A549 (cell line): ENCODE measurements at regions not wholly inside any gene's neighbourhood (a gene's known extent, or its start where the extent isn't known, plus 50 kb on each side); places are given as distances from the start of the nearest gene placed in this dataset.

Source experiments
- ATAC-seq, 2 experiments: fragments of 200-7000 bp in 1 of 2; fragments of >200 bp in 1 of 2; cut with Nextera tagmentation in 1 of 2; cut with Tn5 transposase in 1 of 2; 3 replicates each; pipeline versions ENCODE4 v1.8.0 to v1.9.1; 2018 to 2020; ENCODE audit warnings: mild to moderate bottlenecking in 1 of 2, moderate library complexity in 1 of 2
- CTCF ChIA-PET: fragments of 300-600 bp; sonication (Branson Sonifier 250); formaldehyde crosslinking; extraction: SDS; loops from one replicate; lab custom pipeline; 2021; ENCODE audit warnings: antibody characterized with exemption, inconsistent platforms; lab: Yijun Ruan, JAX
- POLR2A ChIA-PET: fragments of 350-600 bp; formaldehyde crosslinking; extraction: SDS; loops from one replicate; lab custom pipeline; 2021; ENCODE audit warnings: antibody characterized with exemption, inconsistent platforms; lab: Yijun Ruan, JAX
- DNase-seq, 2 experiments: peaks; one replicate each; pipeline versions ENCODE4 v3.0.0 to v3.0.0-alpha.2; 2011 to 2016; ENCODE audit warnings: low read depth in 1 of 2, low spot score in 1 of 2
- FAIRE-seq: peaks from 2 replicates; lab custom pipeline; 2011; peaks lifted over from hg19 to GRCh38; lab: Jason Lieb, UNC
- H3K27ac ChIP-seq, 2 experiments: fragments of >200 bp; sonication (Bioruptor Twin); formaldehyde crosslinking; 3 replicates each; pipeline ENCODE4 v1.5.1; 2016 to 2017
- H3K4me1 ChIP-seq: fragments of >200 bp; sonication (Bioruptor Twin); formaldehyde crosslinking; 3 replicates; pipeline ENCODE4 v1.6.1; 2016
- H3K4me2 ChIP-seq: fragments of >200 bp; sonication (Bioruptor Twin); formaldehyde crosslinking; 3 replicates; pipeline ENCODE4 v1.6.1; 2016
- H3K4me3 ChIP-seq: fragments of >200 bp; sonication (Bioruptor Twin); formaldehyde crosslinking; 3 replicates; pipeline ENCODE4 v1.5.1; 2016
- H3K9me3 ChIP-seq: fragments of >200 bp; sonication (Bioruptor Twin); formaldehyde crosslinking; 3 replicates; pipeline ENCODE4 v1.6.1; 2016
- CBX2 ChIP-seq: fragments of 200-600 bp; sonication (generic); IDR thresholded peaks from 2 replicates; pipeline ENCODE4 v1.6.1; 2016; ENCODE audit warnings: low read depth, mild to moderate bottlenecking, borderline replicate concordance
- CBX8 ChIP-seq: fragments of 200-600 bp; sonication (generic); IDR thresholded peaks from 2 replicates; pipeline ENCODE4 v1.6.1; 2016
- CEBPB ChIP-seq, 2 experiments: fragments of >200 bp in 1 of 2; sonication (Bioruptor Twin) in 1 of 2; formaldehyde crosslinking in 1 of 2; IDR thresholded peaks; 2 replicates each; pipeline ENCODE4 v1.6.1; 2012 to 2016
- CHD4 ChIP-seq: fragments of 200-600 bp; sonication (generic); IDR thresholded peaks from 2 replicates; pipeline ENCODE4 v1.6.1; 2016; ENCODE audit warnings: antibody characterized with exemption, mild to moderate bottlenecking, borderline replicate concordance
- EHF ChIP-seq: fragments of 250-450 bp; sonication (Bioruptor Pico); IDR thresholded peaks from 2 replicates; pipeline ENCODE4 v1.5.0; 2020; ENCODE audit warnings: mild to moderate bottlenecking
- EHMT2 ChIP-seq: fragments of 200-600 bp; sonication (generic); IDR thresholded peaks from 2 replicates; pipeline ENCODE4 v1.6.1; 2016; ENCODE audit warnings: antibody characterized with exemption, low read depth, mild to moderate bottlenecking, moderate library complexity
- ESRRA ChIP-seq: fragments of 150-350 bp; IDR thresholded peaks from 2 replicates; pipeline ENCODE4 v1.6.1; 2014; ENCODE audit warnings: mild to moderate bottlenecking, low read length, borderline replicate concordance
- FOXS1 ChIP-seq: fragments of 250-450 bp; sonication (Bioruptor Pico); IDR thresholded peaks from 2 replicates; pipeline ENCODE4 v1.5.0; 2020; ENCODE audit warnings: mild to moderate bottlenecking, moderate library complexity
- GATA3 ChIP-seq: IDR thresholded peaks from 2 replicates; pipeline ENCODE4 v1.6.1; 2012; ENCODE audit warnings: borderline replicate concordance
- HDAC2 ChIP-seq: fragments of 200-600 bp; sonication (generic); IDR thresholded peaks from 2 replicates; pipeline ENCODE4 v1.6.1; 2016
- HEYL ChIP-seq: fragments of 250-450 bp; sonication (Bioruptor Pico); IDR thresholded peaks from 2 replicates; pipeline ENCODE4 v1.8.0; 2021; ENCODE audit warnings: mild to moderate bottlenecking, moderate library complexity
- JUNB ChIP-seq: fragments of >200 bp; sonication (Bioruptor Twin); formaldehyde crosslinking; IDR thresholded peaks from 2 replicates; pipeline ENCODE4 v1.6.1; 2016
- KDM1A ChIP-seq: fragments of 200-600 bp; sonication (generic); IDR thresholded peaks from 2 replicates; pipeline ENCODE4 v1.6.1; 2016; ENCODE audit warnings: low read depth, mild to moderate bottlenecking
- KDM5A ChIP-seq: fragments of 200-600 bp; sonication (generic); IDR thresholded peaks from 2 replicates; pipeline ENCODE4 v1.6.1; 2016; ENCODE audit warnings: antibody characterized with exemption, mild to moderate bottlenecking
- MAFK ChIP-seq: fragments of 450-650 bp; IDR thresholded peaks from 2 replicates; pipeline ENCODE4 v1.6.1; 2014; ENCODE audit not compliant: partially characterized antibody
- MYC ChIP-seq: IDR thresholded peaks from 2 replicates; pipeline ENCODE4 v1.6.1; 2012; ENCODE audit warnings: mild to moderate bottlenecking, inconsistent platforms, low read length, improper control_type of control experiment, borderline replicate concordance
- NPAS2 ChIP-seq: fragments of 250-450 bp; sonication (Bioruptor Pico); IDR thresholded peaks from 2 replicates; pipeline ENCODE4 v1.8.0; 2022; ENCODE audit warnings: mild to moderate bottlenecking, moderate library complexity, borderline replicate concordance
- NR3C1 ChIP-seq: fragments of >200 bp; sonication (Bioruptor Twin); formaldehyde crosslinking; IDR thresholded peaks from 3 replicates; pipeline ENCODE4 v1.6.1; 2017
- POLR2A ChIP-seq: IDR thresholded peaks from 2 replicates; pipeline ENCODE4 v1.6.1; 2012; ENCODE audit warnings: mild to moderate bottlenecking, low read length
- POLR2AphosphoS2 ChIP-seq: conservative IDR thresholded peaks from 2 replicates; pipeline ENCODE4 v1.6.1; 2012; ENCODE audit warnings: low read length, improper control_type of control experiment, inconsistent platforms
- RARB ChIP-seq: fragments of 250-450 bp; sonication (Bioruptor Pico); IDR thresholded peaks from 2 replicates; pipeline ENCODE4 v1.8.0; 2021; ENCODE audit warnings: mild to moderate bottlenecking, moderate library complexity
- RFX5 ChIP-seq: fragments of 450-650 bp; IDR thresholded peaks from 2 replicates; pipeline ENCODE4 v1.7.1; 2014; ENCODE audit warnings: antibody characterized with exemption, mild to moderate bottlenecking, moderate library complexity
- SMC3 ChIP-seq: fragments of >200 bp; sonication (Bioruptor Twin); formaldehyde crosslinking; IDR thresholded peaks from 3 replicates; pipeline ENCODE4 v1.6.1; 2018; ENCODE audit warnings: inconsistent platforms
- SREBF2 ChIP-seq: fragments of 450-650 bp; IDR thresholded peaks from 2 replicates; pipeline ENCODE4 v1.6.1; 2014; ENCODE audit warnings: mild to moderate bottlenecking, moderate library complexity
- TFCP2L1 ChIP-seq: fragments of 250-450 bp; sonication (Bioruptor Pico); IDR thresholded peaks from 2 replicates; pipeline ENCODE4 v1.5.0; 2021; ENCODE audit warnings: mild to moderate bottlenecking
- ZFP36 ChIP-seq: fragments of 450-650 bp; IDR thresholded peaks from 2 replicates; pipeline ENCODE4 v1.6.1; 2014; ENCODE audit warnings: borderline replicate concordance; ENCODE audit not compliant: partially characterized antibody
- ZNF302 ChIP-seq: fragments of 250-450 bp; sonication (Bioruptor Pico); IDR thresholded peaks from 2 replicates; pipeline ENCODE4 v1.9.0; 2021; ENCODE audit warnings: inconsistent platforms, mild to moderate bottlenecking, moderate library complexity
- ZSCAN20 ChIP-seq: fragments of 250-450 bp; sonication (Bioruptor Pico); IDR thresholded peaks from 2 replicates; pipeline ENCODE4 v1.8.0; 2022; ENCODE audit warnings: mild to moderate bottlenecking, moderate library complexity
- WGBS: methylation state at CpG from one replicate; pipeline ENCODE4 v1.1.6; 2017; ENCODE audit errors: missing lambda C conversion rate; 5-methylcytosine and 5-hydroxymethylcytosine counted together
- TF ChIP-seq, protein P1 (sequence below): IDR thresholded peaks from 2 replicates; pipeline ENCODE4 v1.6.1; 2012
- TF ChIP-seq, protein P2 (sequence below): fragments of 200-600 bp; sonication (generic); IDR thresholded peaks from 2 replicates; pipeline ENCODE4 v1.6.1; 2016; ENCODE audit warnings: antibody characterized with exemption, mild to moderate bottlenecking, moderate library complexity
- TF ChIP-seq, protein P3 (sequence below): fragments of >200 bp; sonication (Bioruptor Twin); formaldehyde crosslinking; IDR thresholded peaks from 2 replicates; pipeline ENCODE4 v1.6.1; 2016

DNA sequence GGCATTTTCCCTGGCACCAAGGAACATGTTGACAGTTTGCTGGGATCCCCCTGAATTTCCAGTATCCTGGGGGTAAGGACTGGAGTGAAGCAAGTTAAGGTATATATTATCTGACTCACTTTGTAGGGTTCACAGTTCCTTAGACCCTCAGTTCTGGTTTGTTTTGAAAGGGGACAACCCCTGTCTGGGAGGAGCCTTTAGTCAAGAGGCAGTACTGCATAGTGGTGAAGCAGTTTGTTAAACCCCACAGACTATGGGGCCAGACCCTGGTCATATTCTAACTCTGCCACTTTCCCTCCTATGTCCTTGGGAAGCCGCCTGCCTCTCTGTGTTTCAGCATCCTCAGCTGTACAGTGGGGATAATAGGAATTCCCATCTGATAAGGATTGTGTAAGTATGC is 145.5 kb upstream of the ZFHX3 start:
- TF ChIP-seq MAFK (no peak), NPAS2 (CRISPR knock-in tag) (no peak), SMC3 (no peak), ESRRA (no peak), FOXS1 (no peak), TFCP2L1 (CRISPR knock-in tag) (no peak), POLR2AphosphoS2 (no peak), EHF (CRISPR knock-in tag) (no peak), ZNF302 (CRISPR knock-in tag) (no peak), EHMT2 (no peak)
- TF ChIP-seq, protein P1, sequence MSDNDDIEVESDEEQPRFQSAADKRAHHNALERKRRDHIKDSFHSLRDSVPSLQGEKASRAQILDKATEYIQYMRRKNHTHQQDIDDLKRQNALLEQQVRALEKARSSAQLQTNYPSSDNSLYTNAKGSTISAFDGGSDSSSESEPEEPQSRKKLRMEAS, result no peak
- TF ChIP-seq, protein P2, sequence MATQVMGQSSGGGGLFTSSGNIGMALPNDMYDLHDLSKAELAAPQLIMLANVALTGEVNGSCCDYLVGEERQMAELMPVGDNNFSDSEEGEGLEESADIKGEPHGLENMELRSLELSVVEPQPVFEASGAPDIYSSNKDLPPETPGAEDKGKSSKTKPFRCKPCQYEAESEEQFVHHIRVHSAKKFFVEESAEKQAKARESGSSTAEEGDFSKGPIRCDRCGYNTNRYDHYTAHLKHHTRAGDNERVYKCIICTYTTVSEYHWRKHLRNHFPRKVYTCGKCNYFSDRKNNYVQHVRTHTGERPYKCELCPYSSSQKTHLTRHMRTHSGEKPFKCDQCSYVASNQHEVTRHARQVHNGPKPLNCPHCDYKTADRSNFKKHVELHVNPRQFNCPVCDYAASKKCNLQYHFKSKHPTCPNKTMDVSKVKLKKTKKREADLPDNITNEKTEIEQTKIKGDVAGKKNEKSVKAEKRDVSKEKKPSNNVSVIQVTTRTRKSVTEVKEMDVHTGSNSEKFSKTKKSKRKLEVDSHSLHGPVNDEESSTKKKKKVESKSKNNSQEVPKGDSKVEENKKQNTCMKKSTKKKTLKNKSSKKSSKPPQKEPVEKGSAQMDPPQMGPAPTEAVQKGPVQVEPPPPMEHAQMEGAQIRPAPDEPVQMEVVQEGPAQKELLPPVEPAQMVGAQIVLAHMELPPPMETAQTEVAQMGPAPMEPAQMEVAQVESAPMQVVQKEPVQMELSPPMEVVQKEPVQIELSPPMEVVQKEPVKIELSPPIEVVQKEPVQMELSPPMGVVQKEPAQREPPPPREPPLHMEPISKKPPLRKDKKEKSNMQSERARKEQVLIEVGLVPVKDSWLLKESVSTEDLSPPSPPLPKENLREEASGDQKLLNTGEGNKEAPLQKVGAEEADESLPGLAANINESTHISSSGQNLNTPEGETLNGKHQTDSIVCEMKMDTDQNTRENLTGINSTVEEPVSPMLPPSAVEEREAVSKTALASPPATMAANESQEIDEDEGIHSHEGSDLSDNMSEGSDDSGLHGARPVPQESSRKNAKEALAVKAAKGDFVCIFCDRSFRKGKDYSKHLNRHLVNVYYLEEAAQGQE, result no peak
- CTCF ChIA-PET, result interaction anchor here (1.6 kb wide), 1 partner anchor 12 kb away, joined by 4 read pairs; no protein-coding TSS in a partner anchor
- no peak for FAIRE-seq
- Histone ChIP-seq H3K4me1 (no peaks in the 10 kb centered on the region), H3K4me2 (no peak overlapping the region), H3K4me3 (no peak overlapping the region), H3K27ac (no peak overlapping the region), H3K9me3 (no peaks in the 10 kb centered on the region)
- POLR2A ChIA-PET, result no interaction called here
- WGBS, result 75% methylated on average over 1 of the region's 1 CpG
- DNase-seq, result no peak
- ATAC-seq, result no peak

DNA sequence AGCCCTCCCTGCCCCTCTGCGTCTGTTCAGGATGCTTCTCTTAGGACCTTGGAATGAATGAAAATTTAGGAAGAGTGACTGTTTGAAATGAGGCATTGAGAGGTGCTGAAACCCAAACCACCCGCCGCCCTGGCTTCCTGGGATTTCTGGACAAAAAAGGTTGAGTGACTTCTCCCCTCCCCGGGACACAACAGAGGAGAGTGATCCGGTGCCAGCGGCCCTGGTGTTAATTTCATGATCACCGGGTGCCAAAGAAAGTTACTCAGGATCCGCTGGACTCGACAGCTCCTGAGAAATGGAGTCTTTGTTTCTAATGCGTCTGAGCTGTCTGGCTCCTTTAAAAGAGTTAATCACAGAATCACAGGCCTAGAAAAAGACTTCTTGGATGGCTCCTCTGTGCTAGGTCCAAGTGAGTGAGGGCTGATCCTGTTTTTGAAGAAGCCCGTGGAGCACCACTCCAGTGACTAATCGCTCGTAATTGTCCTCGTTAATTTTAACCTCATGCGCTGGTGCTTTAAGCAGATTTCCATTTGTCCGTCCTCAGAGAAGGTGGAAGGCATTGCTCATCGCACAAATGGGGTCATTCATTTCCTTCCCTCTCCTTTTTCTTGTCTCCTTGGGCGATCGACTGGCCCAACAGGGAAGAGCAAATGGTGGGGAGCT is 144.4 kb upstream of the ZFHX3 start:
- Histone ChIP-seq H3K4me2 (no peak overlapping the region), H3K4me3 (no peak overlapping the region), H3K9me3 (no peaks in the 10 kb centered on the region), H3K4me1 (no peaks in the 10 kb centered on the region), H3K27ac (no peak overlapping the region)
- ChIA-PET POLR2A (no interaction called here), CTCF (interaction anchor here (0.5 to 1.6 kb wide), 2 partner anchors 11 to 16 kb away, joined by 3 to 4 read pairs; no protein-coding TSS in a partner anchor)
- no peak for DNase-seq
- ATAC-seq, result no peak
- 83% methylated on average over 19 of the region's 19 CpGs for WGBS
- FAIRE-seq, result no peak
- TF ChIP-seq SREBF2 (no peak), HDAC2 (no peak), KDM1A (no peak), NPAS2 (CRISPR knock-in tag) (no peak), CBX8 (no peak), MYC (no peak), ZSCAN20 (no peak), GATA3 (no peak), CBX2 (no peak), KDM5A (no peak), ZFP36 (no peak)

DNA sequence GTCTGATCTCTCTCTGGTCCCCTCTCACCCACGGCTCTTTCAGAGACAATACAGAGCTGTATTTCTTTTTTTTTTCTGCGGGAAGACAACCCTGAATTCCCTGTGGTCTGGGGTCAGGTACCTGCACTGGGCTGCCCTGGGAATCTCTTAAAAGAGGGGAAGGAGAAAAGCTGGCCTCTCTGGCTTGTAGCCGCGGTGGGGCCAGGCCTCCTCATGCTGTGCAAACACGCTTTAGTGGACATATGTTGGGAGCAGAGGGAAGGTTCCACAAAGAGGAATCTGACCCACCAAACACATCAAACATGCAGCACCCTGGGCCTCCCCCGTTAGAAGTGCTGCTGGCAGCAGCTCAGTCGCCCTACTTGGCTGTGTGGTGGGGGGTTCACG is 143.7 kb upstream of the ZFHX3 start:
- no peak overlapping the region for H3K4me3 ChIP-seq
- H3K9me3 ChIP-seq, result no peaks in the 10 kb centered on the region
- H3K4me2 ChIP-seq, result no peak overlapping the region
- ATAC-seq (no peak), DNase-seq (no peak), FAIRE-seq (no peak)
- ChIA-PET POLR2A (no interaction called here), CTCF (interaction anchor here (0.5 to 1.0 kb wide), 2 partner anchors 15 to 725 kb away, joined by 3 read pairs; no protein-coding TSS in a partner anchor)
- WGBS, result 79% methylated on average over 8 of the region's 8 CpGs
- H3K27ac ChIP-seq, result no peak overlapping the region
- no peaks in the 10 kb centered on the region for H3K4me1 ChIP-seq
- TF ChIP-seq FOXS1, result no peak
- no peak for TF ChIP-seq NR3C1
- TF ChIP-seq CEBPB (IDR thresholded peaks at IDR 0.05), result no peak
- TF ChIP-seq TFCP2L1 (CRISPR knock-in tag), result no peak
- TF ChIP-seq JUNB, result no peak
- TF ChIP-seq POLR2A, result no peak
- no peak for TF ChIP-seq HEYL
- TF ChIP-seq, protein P3, sequence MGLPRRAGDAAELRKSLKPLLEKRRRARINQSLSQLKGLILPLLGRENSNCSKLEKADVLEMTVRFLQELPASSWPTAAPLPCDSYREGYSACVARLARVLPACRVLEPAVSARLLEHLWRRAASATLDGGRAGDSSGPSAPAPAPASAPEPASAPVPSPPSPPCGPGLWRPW, result no peak
- no peak for TF ChIP-seq RFX5
- TF ChIP-seq RARB, result no peak
- TF ChIP-seq, protein P2, result no peak
- TF ChIP-seq CHD4, result no peak
